ENCODE measurements at regions not wholly inside any gene's neighbourhood (a gene's known extent, or its start where the extent isn't known, plus 50 kb on each side); places are given as distances from the start of the nearest gene placed in this dataset.
"Not testable (repeated sequence)": the region's sequence is repeated elsewhere in the genome, so short reads cannot be mapped to it uniquely, and the experiment has no call there.

DNA sequence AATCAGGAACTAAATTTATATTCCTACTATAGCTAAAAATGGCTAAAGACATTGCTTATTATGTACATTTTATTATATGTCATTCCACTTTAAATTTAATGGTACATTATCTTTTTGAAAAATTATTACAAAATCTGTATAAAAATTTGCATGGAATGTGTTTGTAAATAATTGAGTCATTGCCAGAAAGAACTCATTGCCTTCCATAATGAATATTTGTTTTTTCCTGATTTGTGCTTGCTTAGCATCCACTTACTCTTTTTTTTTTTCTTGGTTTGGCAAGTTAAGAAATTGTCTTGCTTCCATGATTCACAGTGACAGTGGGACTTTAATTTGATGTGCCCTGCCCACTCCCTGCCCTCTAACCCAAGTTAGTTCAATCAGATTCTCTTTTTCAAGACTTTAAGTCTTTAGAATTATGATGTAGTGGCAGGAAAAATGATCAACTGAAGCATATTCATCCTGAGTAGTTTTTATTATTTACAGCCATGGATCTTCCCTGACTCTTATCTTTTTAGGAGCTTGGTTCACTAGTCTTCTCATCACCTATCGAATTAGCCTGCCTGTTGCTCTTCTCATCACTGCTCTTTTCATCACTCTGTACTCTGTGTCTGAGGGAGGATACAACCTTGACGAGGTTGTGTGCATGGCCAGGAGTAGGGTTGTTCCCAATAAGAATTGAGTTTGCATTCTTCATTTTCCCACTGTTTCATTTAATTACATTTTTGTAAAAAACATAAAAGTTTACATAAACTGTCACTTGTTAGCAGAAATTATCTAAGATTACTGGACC, 442.0 kb downstream of the BTG1 start:
- TF ChIP-seq, protein P1, sequence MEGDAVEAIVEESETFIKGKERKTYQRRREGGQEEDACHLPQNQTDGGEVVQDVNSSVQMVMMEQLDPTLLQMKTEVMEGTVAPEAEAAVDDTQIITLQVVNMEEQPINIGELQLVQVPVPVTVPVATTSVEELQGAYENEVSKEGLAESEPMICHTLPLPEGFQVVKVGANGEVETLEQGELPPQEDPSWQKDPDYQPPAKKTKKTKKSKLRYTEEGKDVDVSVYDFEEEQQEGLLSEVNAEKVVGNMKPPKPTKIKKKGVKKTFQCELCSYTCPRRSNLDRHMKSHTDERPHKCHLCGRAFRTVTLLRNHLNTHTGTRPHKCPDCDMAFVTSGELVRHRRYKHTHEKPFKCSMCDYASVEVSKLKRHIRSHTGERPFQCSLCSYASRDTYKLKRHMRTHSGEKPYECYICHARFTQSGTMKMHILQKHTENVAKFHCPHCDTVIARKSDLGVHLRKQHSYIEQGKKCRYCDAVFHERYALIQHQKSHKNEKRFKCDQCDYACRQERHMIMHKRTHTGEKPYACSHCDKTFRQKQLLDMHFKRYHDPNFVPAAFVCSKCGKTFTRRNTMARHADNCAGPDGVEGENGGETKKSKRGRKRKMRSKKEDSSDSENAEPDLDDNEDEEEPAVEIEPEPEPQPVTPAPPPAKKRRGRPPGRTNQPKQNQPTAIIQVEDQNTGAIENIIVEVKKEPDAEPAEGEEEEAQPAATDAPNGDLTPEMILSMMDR (IDR thresholded peaks at IDR 0.05): no peak
- TF ChIP-seq POLR2A (IDR thresholded peaks at IDR 0.05): no peak
- Histone ChIP-seq H3K4me1 (peaks cover 0 to 6% (median 0%) of the 10 kb centered on the region in 12 donors), H3K4me3 (no peak overlapping the region), H3K9me3 (peaks cover 0 to 8% (median 0%) of the 10 kb centered on the region in 12 donors), H3K27me3 (no peaks in the 10 kb centered on the region), H3K36me3 (no peaks in the 10 kb centered on the region), H3K27ac (no peak overlapping the region)
- intact Hi-C loops (cut with DNase I): no loop called here
- DNase-seq (no peak), ATAC-seq (no peak)
- WGBS, 4 donors: 53 to 68% (median 62%) methylated on average over 2 of the region's 2 CpGs

DNA sequence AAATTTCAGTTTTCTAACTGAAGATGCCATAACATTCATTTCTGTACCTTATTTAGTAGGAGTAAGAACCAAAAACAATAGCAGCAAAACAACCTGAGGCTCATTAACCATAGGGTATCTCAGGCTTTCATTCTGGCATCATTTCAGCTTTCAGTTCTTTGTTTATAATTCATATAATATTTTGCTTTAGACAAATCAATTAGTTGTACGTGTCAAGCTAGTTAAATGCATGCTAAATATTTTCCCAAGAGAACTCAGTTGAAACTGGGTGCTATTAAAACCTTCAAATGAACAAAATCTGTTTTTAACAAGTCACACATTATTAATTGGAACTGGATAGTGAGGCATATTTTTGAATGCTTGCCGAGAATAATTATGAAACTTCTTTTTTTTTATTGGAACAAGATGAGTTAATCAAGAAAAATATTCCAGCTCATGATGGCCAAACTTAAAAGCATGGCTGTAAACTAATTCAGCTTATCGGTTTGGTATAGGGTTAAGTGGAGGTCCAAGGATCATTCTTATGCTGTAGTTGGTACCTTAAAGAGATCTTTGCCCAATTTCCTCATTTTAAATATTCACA, 442.7 kb downstream of the BTG1 start:
- Histone ChIP-seq H3K4me3 (no peak overlapping the region), H3K4me1 (peaks cover 0 to 6% (median 0%) of the 10 kb centered on the region in 12 donors), H3K36me3 (no peaks in the 10 kb centered on the region), H3K9me3 (peaks cover 0 to 14% (median 0%) of the 10 kb centered on the region in 12 donors), H3K27me3 (no peaks in the 10 kb centered on the region), H3K27ac (no peak overlapping the region)
- DNase-seq: no peak
- ATAC-seq: no peak
- WGBS, 4 donors: 83 to 86% (median 86%) methylated on average over 3 of the region's 3 CpGs
- intact Hi-C loops (cut with DNase I): no loop called here
- TF ChIP-seq, protein P1 (IDR thresholded peaks at IDR 0.05): no peak
- no peak for TF ChIP-seq POLR2A (IDR thresholded peaks at IDR 0.05)

DNA sequence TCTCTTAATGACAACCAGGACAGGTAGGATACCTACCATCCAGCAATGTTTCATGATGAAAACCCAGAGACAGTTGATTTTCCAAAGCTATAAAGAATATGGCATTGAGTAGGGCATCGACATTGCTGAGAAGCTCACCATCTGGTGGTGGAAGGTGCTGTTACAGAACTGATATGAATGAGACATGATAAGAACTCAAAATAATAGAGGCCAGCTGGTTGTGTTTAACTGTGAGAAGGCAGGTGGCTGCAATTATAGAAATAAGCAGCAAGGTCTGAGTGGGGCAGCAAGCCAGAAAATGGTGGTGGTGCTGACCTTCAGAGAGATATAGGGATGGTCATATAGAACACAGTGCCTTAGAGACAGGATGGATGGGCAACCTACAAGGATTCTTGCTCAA, 449.7 kb downstream of the BTG1 start:
- TF ChIP-seq POLR2A (IDR thresholded peaks at IDR 0.05): no peak
- TF ChIP-seq, protein P1 (IDR thresholded peaks at IDR 0.05): no peak
- Histone ChIP-seq H3K27me3 (no peaks in the 10 kb centered on the region), H3K4me3 (no peak overlapping the region), H3K4me1 (no peaks in the 10 kb centered on the region), H3K9me3 (peaks cover 0 to 9% (median 0%) of the 10 kb centered on the region in 12 donors), H3K27ac (no peak overlapping the region), H3K36me3 (no peaks in the 10 kb centered on the region)
- ATAC-seq (no peak), DNase-seq (no peak)
- intact Hi-C loops (cut with DNase I): no loop called here
- WGBS, 4 donors: 77 to 96% (median 79%) methylated on average over 1 of the region's 1 CpG

DNA sequence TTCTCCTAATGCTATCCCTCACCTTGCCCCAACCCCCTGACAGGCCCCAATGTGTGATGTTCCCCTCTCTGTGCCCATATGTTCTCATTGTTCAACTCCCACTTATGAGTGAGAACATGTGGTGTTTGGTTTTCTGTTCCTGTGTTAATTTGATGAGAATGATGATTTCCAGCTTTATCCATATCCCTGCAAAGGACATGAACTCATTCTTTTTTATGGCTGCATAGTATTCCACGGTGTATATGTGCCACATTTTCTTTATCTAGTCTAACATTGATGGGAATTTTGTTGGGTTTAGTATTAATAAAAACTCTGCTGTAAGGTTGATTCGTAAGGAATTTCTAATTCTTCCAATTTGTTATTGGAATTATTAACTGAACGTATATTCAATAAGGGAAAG, 450.2 kb downstream of the BTG1 start:
- intact Hi-C loops (cut with DNase I); H3K27ac ChIP-seq: not testable (repeated sequence)

More for the DNA sequence above, 450.2 kb downstream of the BTG1 start:
- DNase-seq, H3K4me3 ChIP-seq, H3K36me3 ChIP-seq, H3K9me3 ChIP-seq, H3K27me3 ChIP-seq, ATAC-seq, H3K4me1 ChIP-seq: not testable (repeated sequence)
- WGBS, 4 donors: 72 to 94% (median 93%) methylated on average over 3 of the region's 3 CpGs

Data from heart left ventricle (tissue), 16 donors.